Hindlimb muscle (tissue), 1 donor: ENCODE measurements at regions not wholly inside any gene's neighbourhood (a gene's known extent, or its start where the extent isn't known, plus 50 kb on each side); places are given as distances from the start of the nearest gene placed in this dataset.
"Not testable (repeated sequence)": the region's sequence is repeated elsewhere in the genome, so short reads cannot be mapped to it uniquely, and the experiment has no call there.

ENCODE experiments used
- DNase-seq: peaks from one replicate; pipeline ENCODE4 v3.0.0-alpha.2; 2013

DNA sequence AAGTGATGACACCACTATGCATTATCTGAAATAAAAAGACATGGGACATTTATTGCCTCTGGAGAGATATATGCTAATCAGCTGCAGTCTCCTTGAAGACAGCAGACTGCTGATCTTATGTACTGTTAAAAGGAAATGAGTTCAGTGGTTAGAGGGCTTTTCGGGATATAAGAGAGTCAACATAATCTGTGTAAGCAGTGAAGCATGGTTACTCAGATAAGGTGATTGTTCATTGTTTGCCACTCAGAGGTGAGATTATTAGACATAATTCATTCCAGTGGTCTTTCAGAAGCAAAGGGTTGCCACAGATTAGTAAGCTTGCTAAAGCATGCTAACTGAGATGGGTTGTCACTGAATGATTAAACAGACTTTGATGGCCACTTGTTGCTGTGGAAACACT, 1450.7 kb upstream of the ADGRB3 start:
- no peak for DNase-seq

DNA sequence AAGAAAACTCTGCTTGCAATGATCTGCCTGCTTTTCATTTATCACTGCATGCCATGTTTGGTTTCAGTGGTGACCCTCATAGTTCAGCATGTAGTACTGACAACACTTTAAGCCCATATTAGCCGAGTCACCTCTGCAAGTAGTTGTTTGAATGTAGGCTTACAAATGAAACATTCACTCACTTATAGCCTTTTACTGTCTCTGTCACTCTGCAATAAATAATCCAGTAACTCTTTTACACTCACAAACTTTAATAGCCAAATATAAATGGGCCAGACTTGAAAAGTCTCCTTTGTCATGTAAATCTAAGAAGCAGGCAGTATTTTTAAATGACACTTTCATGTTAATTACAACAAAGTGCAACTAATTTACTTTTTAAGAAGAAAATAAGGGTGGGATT, 1460.0 kb upstream of the ADGRB3 start:
- DNase-seq: no peak

DNA sequence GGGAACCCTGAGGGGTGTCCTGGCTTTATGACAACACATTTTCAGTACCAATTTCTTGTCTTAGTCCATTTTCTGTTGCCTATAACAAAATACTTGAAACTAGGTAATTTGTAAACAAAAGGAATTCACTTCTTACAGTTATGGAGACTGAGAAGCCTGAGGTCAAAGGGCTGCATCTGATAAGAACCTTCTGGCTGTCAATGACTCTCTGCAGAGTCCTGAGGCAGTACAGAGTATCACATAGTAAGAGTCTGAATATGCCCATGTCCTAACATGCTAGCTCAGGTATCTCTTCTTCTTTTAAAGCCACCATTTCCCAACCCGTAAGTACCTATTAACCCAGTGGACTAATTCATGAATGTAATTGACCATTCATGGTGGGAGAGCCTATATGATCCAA, 1458.6 kb upstream of the EYS start:
- DNase-seq: no peak

DNA sequence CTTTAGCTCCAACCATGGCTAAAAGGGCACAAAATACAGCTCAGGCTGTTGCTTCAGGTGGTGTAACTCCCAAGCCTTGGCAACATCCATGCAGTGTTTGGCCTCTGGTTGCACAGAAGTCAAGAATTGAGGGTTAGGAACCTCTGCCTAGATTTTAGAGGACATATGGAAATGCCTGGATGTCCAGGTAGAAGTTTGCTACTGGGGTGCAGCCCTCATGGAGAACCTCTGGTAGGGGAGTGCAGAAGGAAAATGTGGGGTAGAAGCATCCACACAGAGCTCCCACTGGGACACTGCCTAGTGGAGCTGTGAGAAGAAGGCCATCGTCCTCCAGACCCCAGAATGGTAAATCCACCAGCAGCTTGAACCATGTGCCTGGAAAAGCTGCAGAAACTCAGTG, 1453.8 kb upstream of the EYS start:
- no peak for DNase-seq

DNA sequence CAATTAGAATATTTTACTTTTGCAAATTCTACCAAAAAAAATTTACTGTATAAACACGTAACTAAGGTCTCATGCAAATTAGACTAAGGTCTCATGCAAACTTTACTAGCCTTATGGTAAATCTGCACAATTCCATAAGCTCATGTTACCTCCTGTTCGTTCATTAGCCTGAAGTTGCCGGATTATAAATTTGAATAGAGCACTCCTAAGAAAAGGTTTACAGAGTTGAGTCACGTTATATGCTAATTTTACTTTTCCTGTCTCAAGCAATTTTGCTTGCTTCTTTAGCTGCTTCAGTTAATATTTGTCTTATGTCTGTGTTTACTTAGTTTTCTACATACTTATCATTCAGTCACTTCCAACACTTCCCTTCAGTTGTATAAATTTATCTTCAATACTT, 1434.0 kb upstream of the EYS start:
- DNase-seq: no peak

DNA sequence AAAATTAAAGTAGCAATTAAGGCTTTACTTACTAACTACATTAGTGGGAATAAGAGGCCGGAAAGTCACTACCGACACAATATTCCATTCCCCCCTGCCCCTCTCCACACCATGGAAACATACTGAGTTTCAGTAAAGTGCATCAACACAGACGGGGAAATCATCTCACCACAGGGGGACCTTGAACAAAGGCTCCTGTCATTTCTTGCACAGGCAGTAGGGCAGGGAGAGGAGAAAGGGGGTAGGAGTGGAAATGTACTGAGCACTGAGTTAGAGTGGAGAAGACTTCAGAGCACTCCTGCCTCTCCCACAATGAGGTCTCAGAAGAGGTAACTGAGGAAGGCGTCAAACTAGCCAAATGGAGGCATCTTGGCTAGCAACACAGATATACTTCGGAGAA, 1426.9 kb upstream of the EYS start:
- no peak for DNase-seq

DNA sequence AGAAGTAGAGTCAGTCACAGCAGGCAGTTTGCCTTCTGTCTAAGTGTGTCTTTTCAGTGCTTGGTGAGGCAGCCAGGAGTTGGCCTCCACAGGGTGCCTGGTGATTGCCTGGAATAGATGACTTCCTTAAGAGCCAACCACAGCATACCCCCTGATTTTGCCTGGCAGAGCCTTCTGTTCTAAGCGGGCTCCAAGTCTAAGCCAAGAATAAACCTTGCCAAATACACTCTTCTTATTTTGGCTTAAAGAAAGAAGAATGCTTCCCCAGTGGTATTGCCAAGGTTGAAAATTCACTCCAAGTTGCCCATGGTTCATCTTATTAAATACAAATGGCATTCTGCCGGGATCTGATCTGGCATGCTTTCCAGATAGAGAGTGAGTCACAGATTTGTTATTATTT, 1424.8 kb upstream of the EYS start:
- DNase-seq: no peak

DNA sequence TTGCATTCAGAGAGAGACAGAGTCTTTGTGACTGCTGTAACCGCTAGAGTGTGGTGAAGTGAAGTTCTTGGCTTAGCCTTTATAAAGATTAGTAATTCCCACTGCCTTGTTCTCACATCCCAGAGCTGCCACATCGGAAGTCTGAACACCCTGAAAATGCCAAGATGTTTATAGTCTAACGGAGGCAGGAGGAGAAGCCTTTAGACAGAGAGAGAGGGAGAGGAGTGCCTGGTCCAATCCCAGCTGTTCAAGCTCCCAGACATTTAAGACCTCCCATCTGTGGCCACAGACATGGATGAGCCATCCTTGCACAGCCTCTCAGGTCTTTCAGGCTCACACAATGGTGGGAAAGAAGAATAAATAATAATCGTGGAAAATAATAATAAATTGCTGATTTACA, 1422.8 kb upstream of the EYS start:
- no peak for DNase-seq

DNA sequence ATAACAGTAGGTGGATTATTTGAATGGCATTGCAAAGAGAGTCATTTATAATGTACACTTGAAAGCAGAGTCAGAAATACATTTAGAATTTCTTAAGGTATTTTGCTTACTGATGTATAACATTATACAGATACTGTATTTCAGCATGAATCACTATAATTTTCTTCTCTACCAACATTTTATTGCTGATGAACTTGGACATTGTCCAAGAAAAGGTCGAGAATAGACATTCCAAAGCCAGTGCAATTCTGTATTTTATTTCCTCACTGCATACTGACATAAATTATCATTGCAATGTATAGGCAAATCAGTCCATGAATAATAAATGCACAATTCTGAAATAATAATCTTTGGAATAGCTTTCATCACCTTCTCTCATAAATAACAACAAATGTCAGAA, 1420.0 kb upstream of the EYS start:
- DNase-seq: no peak

DNA sequence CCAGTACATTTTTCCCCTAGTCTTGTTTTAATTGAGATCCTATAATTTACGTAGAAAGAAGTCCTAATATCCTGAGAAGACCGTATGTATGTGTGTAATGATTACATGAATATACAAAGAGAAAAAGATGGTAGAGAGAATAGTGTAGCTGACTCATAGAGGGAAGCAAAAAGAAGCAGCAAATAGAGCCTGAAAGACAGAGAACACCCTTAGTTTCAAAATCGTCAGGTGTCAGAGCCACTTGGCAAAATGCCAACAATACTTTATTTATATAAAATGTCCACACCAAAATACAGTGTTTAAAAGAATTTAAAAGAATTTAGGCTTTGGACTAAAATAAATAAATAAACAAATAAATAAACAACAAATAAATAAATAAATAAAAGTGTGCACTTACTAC, 1414.1 kb upstream of the EYS start:
- no peak for DNase-seq

DNA sequence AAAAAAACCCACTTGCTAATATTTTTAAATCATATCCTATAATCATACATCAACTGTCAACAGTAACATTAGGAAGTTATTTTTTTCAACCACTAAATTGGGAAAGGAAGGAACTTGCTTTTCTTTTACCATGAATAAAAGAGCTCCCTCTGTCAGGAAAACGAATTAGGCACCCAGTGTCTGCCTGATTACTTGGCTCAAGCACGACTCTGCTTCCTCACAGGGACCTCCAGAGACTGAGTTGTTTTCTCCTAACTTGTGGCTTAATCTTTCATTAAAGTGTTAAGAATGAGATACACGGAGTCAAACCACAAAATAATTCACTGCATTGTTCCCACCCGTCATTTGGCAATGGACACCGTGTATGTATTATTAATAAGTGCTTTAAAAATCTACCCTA, 1405.1 kb upstream of the EYS start:
- no peak for DNase-seq

DNA sequence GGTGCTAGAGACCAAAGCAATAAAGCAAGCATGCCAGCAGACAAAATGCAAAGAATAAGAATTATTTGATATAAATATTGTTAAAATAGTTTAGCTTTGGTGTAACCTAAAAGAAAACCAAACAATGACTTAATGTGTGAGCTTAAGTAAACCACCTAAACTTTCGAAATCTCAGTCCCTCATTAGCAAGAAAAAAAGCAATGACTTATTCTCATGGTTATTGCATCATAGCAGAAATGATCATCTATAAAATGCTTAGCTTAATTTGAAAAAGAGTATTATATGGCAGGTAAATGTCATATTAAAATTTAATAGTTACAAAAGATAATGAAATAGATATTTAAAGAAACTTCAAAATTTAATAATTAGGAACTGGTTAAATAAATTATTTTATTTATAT, 1395.7 kb upstream of the EYS start:
- no peak for DNase-seq

DNA sequence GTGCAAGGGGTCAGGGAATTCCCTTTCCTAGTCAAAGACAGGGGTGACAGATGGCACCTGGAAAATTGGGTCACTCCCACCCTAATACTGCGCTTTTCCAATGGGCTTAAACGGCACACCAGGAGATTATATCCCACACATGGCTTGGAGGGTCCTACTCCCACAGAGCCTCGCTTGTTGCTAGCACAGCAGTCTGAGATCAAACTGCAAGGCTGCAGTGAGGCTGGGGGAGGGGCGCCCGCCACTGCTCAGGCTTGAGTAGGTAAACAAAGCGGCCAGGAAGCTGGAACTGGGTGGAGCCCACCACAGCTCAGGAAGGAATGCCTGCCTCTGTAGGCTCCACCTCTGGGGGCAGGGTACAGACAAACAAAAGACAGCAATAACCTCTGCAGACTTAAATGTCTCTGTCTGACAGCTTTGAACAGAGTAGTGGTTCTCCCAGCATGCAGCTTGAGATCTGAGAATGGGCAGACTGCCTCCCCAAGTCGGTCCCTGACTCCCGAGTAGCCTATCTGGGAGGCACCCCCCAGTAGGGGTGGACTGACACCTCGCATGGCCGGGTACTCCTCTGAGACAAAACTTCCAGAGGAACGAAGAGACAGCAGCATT, 1388.7 kb upstream of the EYS start:
- DNase-seq: not testable (repeated sequence)

DNA sequence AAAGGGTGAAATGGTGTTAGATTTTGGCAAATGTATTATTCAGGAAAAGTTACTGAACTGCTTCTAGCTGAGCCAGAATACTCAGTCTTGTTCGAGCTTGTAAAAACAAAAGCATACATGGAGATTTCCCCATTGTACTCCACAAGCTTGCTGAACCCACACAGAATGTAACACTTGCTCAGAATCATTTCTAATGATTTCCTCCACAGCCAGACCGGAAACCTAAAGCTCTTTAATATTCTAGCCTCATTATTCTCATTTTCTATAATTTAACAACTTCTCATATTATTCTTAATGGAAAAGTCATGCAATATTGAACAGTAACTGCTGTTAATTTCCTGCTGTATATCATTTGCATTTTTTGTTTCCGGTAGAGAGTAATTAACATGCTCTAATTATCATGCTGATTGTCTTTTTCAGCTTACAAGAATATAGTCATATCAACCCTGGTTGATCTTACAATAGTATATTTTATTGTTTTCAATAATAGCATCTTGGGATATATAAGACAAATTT, 1387.5 kb upstream of the EYS start:
- DNase-seq: no peak

DNA sequence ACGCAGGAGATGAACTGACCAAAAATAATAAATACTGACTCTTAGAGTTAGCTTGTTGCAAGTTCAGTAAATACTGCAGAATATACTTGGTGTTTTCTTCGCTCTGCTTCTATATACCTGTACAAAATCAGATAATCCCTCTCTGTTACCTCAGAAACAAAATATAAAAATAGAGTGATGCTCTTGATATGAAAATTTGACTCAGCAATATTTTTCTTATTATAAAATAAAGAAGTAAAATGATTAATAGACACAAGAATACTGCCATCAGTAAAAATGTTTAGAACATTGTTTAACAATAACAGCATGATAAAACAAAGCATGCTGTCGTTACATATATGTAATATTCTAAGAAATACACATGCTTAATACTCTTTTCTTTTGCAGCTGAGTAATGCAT, 1366.9 kb upstream of the EYS start:
- no peak for DNase-seq

DNA sequence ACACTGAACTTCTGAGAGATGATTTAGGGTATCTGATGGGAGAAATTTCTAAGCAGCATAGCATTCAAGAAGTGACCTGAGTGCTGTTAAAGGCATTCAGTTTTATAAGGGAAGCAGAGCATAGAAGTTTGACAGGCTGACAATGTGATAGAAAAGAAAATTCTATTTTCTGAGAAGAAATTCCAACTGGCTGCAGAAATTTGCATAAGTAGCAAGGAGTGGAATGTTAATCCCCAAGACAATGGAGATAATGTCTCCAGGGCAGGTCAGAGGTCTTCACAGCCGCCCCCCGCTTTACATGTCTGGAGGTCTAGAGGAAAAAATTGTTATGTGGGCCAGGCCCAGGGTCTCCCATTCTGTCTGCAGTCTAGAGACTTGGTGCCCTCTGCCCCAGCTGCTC, 1361.8 kb upstream of the EYS start:
- DNase-seq: no peak

DNA sequence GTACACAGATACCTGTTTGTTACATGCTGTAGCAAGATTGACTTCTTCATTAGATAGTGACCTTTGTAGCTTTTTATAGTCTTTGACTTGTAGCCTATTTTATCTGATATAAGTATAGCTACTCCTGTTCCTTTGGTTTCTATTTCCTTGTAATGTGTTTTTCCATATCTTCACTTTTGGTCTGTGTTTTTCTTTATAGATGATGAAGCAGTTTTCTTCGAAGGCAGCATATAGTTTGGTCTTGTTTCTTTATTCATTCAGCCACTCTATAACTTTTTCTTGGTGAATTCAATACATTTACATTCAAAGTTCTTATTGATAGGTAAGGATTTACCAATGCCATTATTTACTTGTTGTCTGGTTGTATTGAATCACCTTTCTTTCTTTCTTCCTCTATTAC, 1357.3 kb upstream of the EYS start:
- DNase-seq: no peak

DNA sequence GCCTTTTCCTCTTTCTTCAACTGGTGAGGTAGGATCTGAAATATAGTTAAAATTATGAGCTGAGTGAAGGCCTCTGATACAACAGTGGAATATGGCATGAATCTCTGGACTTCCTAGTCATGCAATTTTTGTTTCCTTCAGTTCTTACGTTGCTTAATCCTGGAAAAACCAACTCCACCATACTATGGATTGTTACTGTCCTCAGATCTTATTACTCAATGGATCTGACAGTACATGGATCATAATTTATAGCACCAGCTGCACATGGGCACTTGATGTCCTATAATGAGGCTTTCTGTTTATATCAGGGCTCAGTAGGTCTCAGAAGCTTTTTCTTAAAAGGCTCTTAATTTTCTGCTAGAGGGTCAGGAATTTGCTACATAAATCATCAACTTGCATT, 1341.0 kb upstream of the EYS start:
- no peak for DNase-seq

DNA sequence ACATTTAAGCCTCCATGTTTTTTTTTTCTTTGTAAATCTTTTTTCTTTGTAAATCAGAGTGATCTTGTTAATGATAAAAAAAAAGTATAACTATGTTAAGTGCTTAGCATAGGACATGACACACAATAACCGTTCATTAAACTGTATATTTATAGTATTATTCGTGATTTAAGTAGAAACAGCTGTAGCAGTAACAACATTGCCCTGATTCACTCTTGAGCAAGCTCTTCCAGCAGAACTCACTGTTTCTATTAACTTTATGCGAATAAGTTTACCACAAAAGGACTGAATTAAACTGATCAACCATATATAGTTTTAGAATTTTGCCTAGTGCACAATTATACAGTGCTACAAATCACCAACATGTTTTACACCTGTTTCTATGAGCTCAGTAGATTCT, 1338.0 kb upstream of the EYS start:
- no peak for DNase-seq

DNA sequence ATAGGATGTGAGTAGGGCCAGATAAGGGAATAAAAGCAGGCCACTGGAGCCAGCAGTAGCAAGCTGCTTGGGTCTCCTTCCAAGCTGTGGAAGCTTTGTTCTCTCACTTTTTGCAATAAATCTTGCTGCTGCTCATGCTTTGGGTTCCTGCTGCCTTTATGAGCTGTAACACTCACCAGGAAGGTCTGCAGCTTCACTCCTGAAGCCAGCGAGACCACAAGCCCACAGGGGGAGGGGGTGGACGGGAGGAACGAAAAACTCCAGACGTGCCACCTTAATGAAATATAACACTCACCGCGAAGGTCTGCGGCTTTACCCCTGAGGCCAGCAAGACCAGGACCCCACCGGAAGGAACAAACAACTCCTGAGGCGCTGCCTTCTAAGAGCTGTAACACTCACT, 1324.4 kb upstream of the EYS start:
- no peak for DNase-seq

DNA sequence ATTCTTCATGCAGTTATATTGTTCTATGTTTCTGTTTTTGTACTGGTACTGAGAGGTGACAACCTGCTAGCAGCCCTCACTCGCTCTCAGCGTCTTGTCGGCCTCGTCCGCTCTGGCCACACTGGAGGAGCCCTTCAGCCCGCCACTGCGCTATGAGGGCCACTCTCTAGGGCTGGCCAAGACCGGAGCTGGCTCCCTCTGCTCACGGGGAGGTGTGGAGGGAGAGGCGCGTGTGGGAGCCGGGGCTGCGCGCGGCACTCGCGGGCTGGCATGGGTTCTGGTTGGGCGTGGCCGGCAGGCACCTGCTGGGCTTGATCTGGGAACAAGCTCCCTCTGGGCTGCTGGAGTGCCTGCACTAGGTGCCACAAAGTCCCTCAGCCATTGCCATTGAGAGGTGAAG, 1323.8 kb upstream of the EYS start:
- no peak for DNase-seq

DNA sequence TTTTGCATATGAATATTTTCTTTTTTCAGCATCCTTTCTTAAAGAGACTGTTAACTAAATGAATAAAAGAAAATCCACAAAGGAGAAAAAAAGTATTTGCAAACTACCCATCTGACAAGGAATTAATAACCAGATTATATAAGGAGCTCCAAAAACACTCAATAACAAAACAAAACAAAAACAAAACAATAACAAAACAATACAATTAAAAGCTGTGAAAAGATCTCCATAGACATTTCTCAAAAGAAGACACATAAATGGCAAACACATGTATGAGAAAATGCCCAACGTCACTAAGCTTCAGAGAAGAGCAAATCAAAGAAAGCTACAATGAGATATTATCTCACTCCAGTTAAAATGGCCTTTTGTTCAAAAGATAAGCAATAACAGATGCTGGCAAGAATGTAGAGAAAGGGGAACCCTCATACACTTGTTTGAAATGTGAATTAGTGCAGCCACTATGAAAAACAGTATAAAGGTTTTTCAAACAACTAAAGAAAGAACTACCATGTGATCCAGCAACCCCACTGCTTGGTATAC, 1310.0 kb upstream of the EYS start:
- DNase-seq: no peak

DNA sequence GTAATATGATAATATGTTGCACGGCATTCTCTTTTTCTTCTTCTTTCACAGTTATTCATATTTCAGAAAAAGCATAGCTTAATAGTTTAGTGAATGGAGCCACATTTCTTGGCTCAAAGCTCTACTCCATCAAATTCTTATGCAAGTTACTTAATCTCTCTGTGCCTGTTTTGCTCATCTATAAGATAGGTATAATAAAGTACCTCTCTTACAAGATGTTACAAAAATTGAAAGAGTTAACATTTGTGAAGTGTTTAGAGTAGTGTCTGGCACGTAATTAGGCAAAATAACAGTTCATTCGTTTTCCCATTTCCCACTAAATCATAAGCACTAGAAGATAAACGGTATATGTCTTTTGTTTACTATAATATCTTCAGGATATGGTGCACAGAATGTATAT, 1304.4 kb upstream of the EYS start:
- no peak for DNase-seq

DNA sequence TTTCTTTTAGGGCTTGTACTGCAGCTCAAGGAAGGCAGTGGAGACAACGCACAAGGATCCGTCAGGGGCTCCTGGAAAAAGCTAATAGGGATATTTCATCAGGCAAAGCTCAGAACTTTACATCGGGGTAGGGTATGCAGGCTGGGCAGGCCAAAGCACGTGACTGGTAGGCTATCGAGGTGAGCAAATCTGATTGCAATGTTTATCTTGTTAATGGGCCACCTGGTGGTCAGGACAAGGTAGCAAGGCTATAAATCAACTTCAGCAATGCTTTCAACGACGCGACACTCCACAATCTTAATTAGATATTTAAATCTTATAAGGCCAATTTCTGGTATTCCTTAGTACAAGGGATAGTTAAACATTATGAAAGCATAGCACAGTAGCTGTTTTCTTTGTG, 1302.8 kb upstream of the EYS start:
- no peak for DNase-seq

DNA sequence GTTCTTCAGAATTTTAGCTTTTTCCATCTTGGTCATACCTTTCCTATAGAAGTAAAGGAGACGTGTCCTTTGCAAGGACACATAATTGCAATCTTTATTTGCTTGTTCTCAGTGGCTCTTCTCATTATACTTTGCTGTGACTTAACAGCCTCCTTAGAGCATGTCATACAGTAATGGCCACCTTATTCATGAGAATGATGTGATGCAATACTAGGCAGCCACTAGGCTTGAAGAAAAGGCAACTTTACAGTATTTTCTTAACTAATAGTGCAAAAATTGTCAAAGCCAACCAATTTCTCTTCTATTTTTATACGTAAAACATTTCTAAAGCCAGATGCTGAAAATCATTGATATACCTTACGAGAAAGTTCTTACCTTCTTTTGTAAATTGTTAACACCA, 1296.8 kb upstream of the EYS start:
- DNase-seq: no peak
